ENCODE measurements at regions not wholly inside any gene's neighbourhood (a gene's known extent, or its start where the extent isn't known, plus 50 kb on each side); places are given as distances from the start of the nearest gene placed in this dataset.

GRCh38 chr7:88686468-88687229 is 72.9 kb upstream of the ZNF804B start:
- no peak for DNase-seq (ENCODE audit: low read depth)
- no peak overlapping the region for H3K4me3 ChIP-seq (ENCODE audit: control insufficient read depth, low read depth, low read length)
- TF ChIP-seq CTCF (conservative IDR thresholded peaks at IDR 0.05; ENCODE audit: control insufficient read depth, insufficient read depth, low read depth, low read length) = no peak

- no peak overlapping the region for H3K4me3 ChIP-seq (ENCODE audit: control insufficient read depth, low read depth, low read length)
- no peak for DNase-seq (ENCODE audit: low read depth)
- no peak for TF ChIP-seq CTCF (conservative IDR thresholded peaks at IDR 0.05; ENCODE audit: control insufficient read depth, insufficient read depth, low read depth, low read length)
These were observed 77.8 kb upstream of the ZNF804B start for GRCh38 chr7:88681682-88682081.

- no peak for TF ChIP-seq CTCF (conservative IDR thresholded peaks at IDR 0.05; ENCODE audit: control insufficient read depth, insufficient read depth, low read depth, low read length)
- H3K4me3 ChIP-seq (ENCODE audit: control insufficient read depth, low read depth, low read length) = no peak overlapping the region
- no peak for DNase-seq (ENCODE audit: low read depth)
These were observed 89.0 kb upstream of the ZNF804B start for GRCh38 chr7:88670536-88670935.

- DNase-seq (ENCODE audit: low read depth) = no peak
- no peak overlapping the region for H3K4me3 ChIP-seq (ENCODE audit: control insufficient read depth, low read depth, low read length)
- TF ChIP-seq CTCF (conservative IDR thresholded peaks at IDR 0.05; ENCODE audit: control insufficient read depth, insufficient read depth, low read depth, low read length) = no peak
These were observed 89.6 kb upstream of the ZNF804B start for GRCh38 chr7:88669913-88670312.

GRCh38 chr7:88668591-88668990 is 90.9 kb upstream of the ZNF804B start:
- no peak for TF ChIP-seq CTCF (conservative IDR thresholded peaks at IDR 0.05; ENCODE audit: control insufficient read depth, insufficient read depth, low read depth, low read length)
- no peak for DNase-seq (ENCODE audit: low read depth)
- no peak overlapping the region for H3K4me3 ChIP-seq (ENCODE audit: control insufficient read depth, low read depth, low read length)

- no peak overlapping the region for H3K4me3 ChIP-seq (ENCODE audit: control insufficient read depth, low read depth, low read length)
- TF ChIP-seq CTCF (conservative IDR thresholded peaks at IDR 0.05; ENCODE audit: control insufficient read depth, insufficient read depth, low read depth, low read length) = no peak
- DNase-seq (ENCODE audit: low read depth) = no peak
These were observed 92.9 kb upstream of the ZNF804B start for GRCh38 chr7:88666626-88667025.

All from fibroblast of mammary gland (primary cell).